SJSA1 (cell line): ENCODE measurements at regions not wholly inside any gene's neighbourhood (a gene's known extent, or its start where the extent isn't known, plus 50 kb on each side); places are given as distances from the start of the nearest gene placed in this dataset.

ENCODE experiments used
- DNase-seq, 2 experiments: peaks; one replicate each; pipeline ENCODE4 v3.0.0-alpha.2; 2015 to 2020; ENCODE audit warnings: low spot score in 2 of 2, low read depth in 1 of 2
- H3K27ac ChIP-seq: fragments of 250-450 bp; sonication (Bioruptor Pico); 2 replicates; pipeline ENCODE4 v1.5.1; 2020; ENCODE audit warnings: mild to moderate bottlenecking, moderate library complexity
- H3K27me3 ChIP-seq: fragments of 250-450 bp; sonication (Bioruptor Pico); replicated peaks from 2 replicates; pipeline ENCODE4 v1.5.1; 2020; ENCODE audit warnings: mild to moderate bottlenecking, moderate library complexity
- H3K36me3 ChIP-seq: fragments of 250-450 bp; sonication (Bioruptor Pico); 2 replicates; pipeline ENCODE4 v1.5.1; 2020; ENCODE audit warnings: mild to moderate bottlenecking
- H3K4me1 ChIP-seq: fragments of 250-450 bp; sonication (Bioruptor Pico); replicated peaks from 2 replicates; pipeline ENCODE4 v1.6.1; 2021; ENCODE audit warnings: mild to moderate bottlenecking
- H3K4me3 ChIP-seq: fragments of 250-450 bp; sonication (Bioruptor Pico); 2 replicates; pipeline ENCODE4 v1.5.1; 2020; ENCODE audit warnings: mild to moderate bottlenecking
- H3K9me3 ChIP-seq: fragments of 250-450 bp; sonication (Bioruptor Pico); replicated peaks from 2 replicates; pipeline ENCODE4 v1.5.1; 2020; ENCODE audit warnings: mild to moderate bottlenecking

GRCh38 chr10:58087896-58088295, 179.8 kb downstream of the IPMK start:
- Histone ChIP-seq H3K36me3 (no peaks in the 10 kb centered on the region), H3K4me3 (no peak overlapping the region), H3K27ac (no peak overlapping the region), H3K4me1 (no peaks in the 10 kb centered on the region), H3K27me3 (0 out of 2 replicates have a peak, but pooled peaks cover 2% of the 10 kb centered on the region), H3K9me3 (no peaks in the 10 kb centered on the region)
- DNase-seq = no peak

GRCh38 chr10:58086763-58087150, 180.9 kb downstream of the IPMK start:
- H3K9me3 ChIP-seq = no peaks in the 10 kb centered on the region
- no peak overlapping the region for H3K27ac ChIP-seq
- no peak for DNase-seq
- 0 out of 2 replicates have a peak, but pooled peaks cover 2% of the 10 kb centered on the region for H3K27me3 ChIP-seq
- no peaks in the 10 kb centered on the region for H3K36me3 ChIP-seq
- H3K4me3 ChIP-seq = no peak overlapping the region
- H3K4me1 ChIP-seq = no peaks in the 10 kb centered on the region

GRCh38 chr10:58086144-58086762, 181.4 kb downstream of the IPMK start:
- no peak overlapping the region for H3K27ac ChIP-seq
- H3K27me3 ChIP-seq = 0 out of 2 replicates have a peak, but pooled peaks cover 2% of the 10 kb centered on the region
- H3K36me3 ChIP-seq = no peaks in the 10 kb centered on the region
- no peaks in the 10 kb centered on the region for H3K4me1 ChIP-seq
- H3K9me3 ChIP-seq = no peaks in the 10 kb centered on the region
- DNase-seq = no peak
- no peak overlapping the region for H3K4me3 ChIP-seq

- Histone ChIP-seq H3K36me3 (no peaks in the 10 kb centered on the region), H3K27me3 (no peaks in the 10 kb centered on the region), H3K4me1 (no peaks in the 10 kb centered on the region), H3K27ac (no peak overlapping the region), H3K4me3 (no peak overlapping the region), H3K9me3 (no peaks in the 10 kb centered on the region)
- DNase-seq = no peak
These were observed 185.4 kb downstream of the IPMK start for GRCh38 chr10:58082248-58082647.

GRCh38 chr10:58081353-58081752, 186.3 kb downstream of the IPMK start:
- H3K27ac ChIP-seq = no peak overlapping the region
- DNase-seq = no peak
- H3K27me3 ChIP-seq = no peaks in the 10 kb centered on the region
- no peaks in the 10 kb centered on the region for H3K9me3 ChIP-seq
- H3K4me1 ChIP-seq = no peaks in the 10 kb centered on the region
- H3K4me3 ChIP-seq = no peak overlapping the region
- H3K36me3 ChIP-seq = no peaks in the 10 kb centered on the region

GRCh38 chr10:58079461-58079860, 188.2 kb downstream of the IPMK start:
- Histone ChIP-seq H3K36me3 (no peaks in the 10 kb centered on the region), H3K27me3 (no peaks in the 10 kb centered on the region), H3K4me1 (no peaks in the 10 kb centered on the region), H3K27ac (no peak overlapping the region), H3K4me3 (no peak overlapping the region), H3K9me3 (no peaks in the 10 kb centered on the region)
- DNase-seq = no peak

- no peaks in the 10 kb centered on the region for H3K27me3 ChIP-seq
- H3K4me3 ChIP-seq = no peak overlapping the region
- no peak for DNase-seq
- no peaks in the 10 kb centered on the region for H3K4me1 ChIP-seq
- no peaks in the 10 kb centered on the region for H3K36me3 ChIP-seq
- H3K9me3 ChIP-seq = no peaks in the 10 kb centered on the region
- no peak overlapping the region for H3K27ac ChIP-seq
These were observed 195.1 kb downstream of the IPMK start for GRCh38 chr10:58072634-58073033.

GRCh38 chr10:58070956-58071355, 196.7 kb downstream of the IPMK start:
- Histone ChIP-seq H3K27me3 (no peaks in the 10 kb centered on the region), H3K9me3 (no peaks in the 10 kb centered on the region), H3K4me3 (no peak overlapping the region), H3K4me1 (no peaks in the 10 kb centered on the region), H3K27ac (no peak overlapping the region), H3K36me3 (no peaks in the 10 kb centered on the region)
- DNase-seq = no peak

GRCh38 chr10:58068809-58069208, 198.9 kb downstream of the IPMK start:
- no peaks in the 10 kb centered on the region for H3K27me3 ChIP-seq
- no peak overlapping the region for H3K27ac ChIP-seq
- no peaks in the 10 kb centered on the region for H3K9me3 ChIP-seq
- no peaks in the 10 kb centered on the region for H3K4me1 ChIP-seq
- H3K36me3 ChIP-seq = no peaks in the 10 kb centered on the region
- no peak overlapping the region for H3K4me3 ChIP-seq
- no peak for DNase-seq

- H3K27me3 ChIP-seq = no peaks in the 10 kb centered on the region
These were observed 200.7 kb downstream of the IPMK start for GRCh38 chr10:58066979-58067378.

GRCh38 chr10:58066126-58066525, 201.6 kb downstream of the IPMK start:
- DNase-seq = no peak
- H3K27me3 ChIP-seq = no peaks in the 10 kb centered on the region
- no peaks in the 10 kb centered on the region for H3K9me3 ChIP-seq
- H3K27ac ChIP-seq = no peak overlapping the region
- no peaks in the 10 kb centered on the region for H3K4me1 ChIP-seq
- no peak overlapping the region for H3K4me3 ChIP-seq
- no peaks in the 10 kb centered on the region for H3K36me3 ChIP-seq

More at GRCh38 chr10:58066979-58067378, 200.7 kb downstream of the IPMK start:
- Histone ChIP-seq H3K9me3 (no peaks in the 10 kb centered on the region), H3K27ac (no peak overlapping the region), H3K4me1 (no peaks in the 10 kb centered on the region), H3K4me3 (no peak overlapping the region), H3K36me3 (no peaks in the 10 kb centered on the region)
- no peak for DNase-seq

GRCh38 chr10:58065529-58065815, 202.2 kb downstream of the IPMK start:
- Histone ChIP-seq H3K4me1 (no peaks in the 10 kb centered on the region), H3K9me3 (no peaks in the 10 kb centered on the region), H3K27me3 (no peaks in the 10 kb centered on the region), H3K4me3 (no peak overlapping the region), H3K36me3 (no peaks in the 10 kb centered on the region), H3K27ac (no peak overlapping the region)
- no peak for DNase-seq

- no peak overlapping the region for H3K4me3 ChIP-seq
- H3K36me3 ChIP-seq = no peaks in the 10 kb centered on the region
- peak in 1 of 2 experiments; percentile 50 for DNase-seq
- H3K27ac ChIP-seq = no peak overlapping the region
- H3K27me3 ChIP-seq = no peaks in the 10 kb centered on the region
- H3K4me1 ChIP-seq = no peaks in the 10 kb centered on the region
- no peaks in the 10 kb centered on the region for H3K9me3 ChIP-seq
These were observed 202.8 kb downstream of the IPMK start for GRCh38 chr10:58064714-58065528.

- Histone ChIP-seq H3K27me3 (no peaks in the 10 kb centered on the region), H3K27ac (no peak overlapping the region), H3K4me1 (no peaks in the 10 kb centered on the region), H3K9me3 (no peaks in the 10 kb centered on the region), H3K36me3 (no peaks in the 10 kb centered on the region), H3K4me3 (no peak overlapping the region)
- DNase-seq = no peak
These were observed 203.7 kb downstream of the IPMK start for GRCh38 chr10:58063861-58064480.
